Psoas muscle (tissue), 7 donors: ENCODE measurements at regions not wholly inside any gene's neighbourhood (a gene's known extent, or its start where the extent isn't known, plus 50 kb on each side); places are given as distances from the start of the nearest gene placed in this dataset.
"Not testable (repeated sequence)": the region's sequence is repeated elsewhere in the genome, so short reads cannot be mapped to it uniquely, and the experiment has no call there.

Experiments
- ATAC-seq, 4 donors: fragments of 200-7000 bp; cut with Tn5 transposase; one replicate each; pipeline ENCODE4 v1.9.1; 2020; ENCODE audit warnings: moderate library complexity in 3 of 4, mild to moderate bottlenecking in 2 of 4
- DNase-seq, 2 donors: peaks; one replicate each; pipeline ENCODE4 v3.0.0-alpha.2; 2020
- H3K27ac ChIP-seq: fragments of 200-600 bp; one replicate; pipeline ENCODE4 v1.8.0; 2022
- H3K27me3 ChIP-seq, 3 donors: fragments of 200-600 bp in 1 of 3; one replicate each; pipeline versions ENCODE4 v1.6.1 to v1.8.0; 2013 to 2022; ENCODE audit warnings: low read length in 2 of 3, mild to moderate bottlenecking in 2 of 3, moderate library complexity in 1 of 3; ENCODE audit not compliant: insufficient read depth in 3 of 3
- H3K36me3 ChIP-seq, 2 donors: fragments of 200-600 bp in 1 of 2; one replicate each; pipeline versions ENCODE4 v1.6.1 to v1.8.0; 2013 to 2022; ENCODE audit warnings: low read depth in 1 of 2, mild to moderate bottlenecking in 1 of 2, moderate library complexity in 1 of 2; ENCODE audit not compliant: insufficient read depth in 1 of 2
- H3K4me1 ChIP-seq: fragments of 200-600 bp; one replicate; pipeline ENCODE4 v1.8.0; 2022
- H3K4me3 ChIP-seq: fragments of 200-600 bp; one replicate; pipeline ENCODE4 v1.8.0; 2022; ENCODE audit warnings: mild to moderate bottlenecking
- H3K9me3 ChIP-seq: fragments of 200-600 bp; one replicate; pipeline ENCODE4 v1.8.0; 2022
- WGBS, 3 donors: extraction: QIAGEN DNeasy Blood & Tissue Kit; methylation state at CpG; one replicate each; pipeline versions ENCODE4 v1.1.6 to v1.1.7; 2013; 5-methylcytosine and 5-hydroxymethylcytosine counted together
- intact Hi-C, 2 donors: fragments of 100-400 bp; cut with DNase I; formaldehyde crosslinking; loops; one replicate each; pipeline versions ENCODE4 v1.11.0 to v1.14.2; 2022
- TF ChIP-seq, protein P1 (sequence below): fragments of 200-600 bp; IDR thresholded peaks from one replicate; pipeline ENCODE4 v1.8.0; 2022; ENCODE audit warnings: antibody characterized with exemption
- donor health status: healthy with polysubstance abuse.
- donor health status: DM: no; HTN: no; CAD: no; lungs with moderate emphysema.
- donor health status: Bipolar disorder and iron deficiency.
- donor health status: healthy.
- donor health status: DM: yes; HTN: yes; CAD: no.
- donor health status: DM: no; HTN: no; CAD: no.
- donor health status: DM: yes; HTN: yes; CAD: no.

DNA sequence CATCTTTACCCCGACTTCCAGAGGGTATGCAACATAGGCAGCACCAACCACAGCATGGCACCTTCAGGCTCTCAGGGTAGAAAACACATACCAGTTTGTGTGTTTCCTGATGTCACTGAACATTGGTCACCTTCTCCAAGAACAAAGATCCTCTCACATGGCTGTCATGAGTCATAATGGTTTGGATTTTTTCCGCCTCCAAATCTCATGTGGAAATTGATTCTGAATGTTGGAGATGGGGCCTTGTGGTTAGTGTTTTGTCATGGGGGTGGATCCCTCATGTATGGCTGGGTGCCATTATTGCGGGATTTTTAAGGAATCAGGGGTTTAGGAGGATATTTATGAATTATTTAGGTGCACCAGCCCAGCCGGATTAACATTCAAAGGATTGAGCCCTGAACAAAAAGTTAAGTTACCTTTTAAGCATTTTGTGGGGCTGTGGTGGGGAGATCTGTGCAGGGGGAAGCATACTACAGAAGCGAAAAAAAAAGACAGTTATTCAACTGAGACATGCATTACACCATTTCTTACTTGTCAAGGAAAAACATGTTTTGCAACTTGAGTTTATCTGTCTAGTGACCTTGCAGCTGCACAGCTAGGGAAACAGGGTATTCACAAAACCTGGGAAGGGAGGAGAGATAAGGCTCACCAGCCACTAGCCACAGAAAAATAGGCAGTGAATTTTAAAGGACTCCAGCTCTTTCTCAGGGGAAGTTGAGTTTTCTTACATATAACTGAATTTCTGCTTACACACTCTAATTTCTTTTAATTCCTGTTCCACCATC lies 774.1 kb upstream of the AUTS2 start:
- H3K27me3 ChIP-seq = no peaks in the 10 kb centered on the region
- no peaks in the 10 kb centered on the region for H3K4me1 ChIP-seq
- DNase-seq (no peak), ATAC-seq (no peak)
- no peaks in the 10 kb centered on the region for H3K9me3 ChIP-seq
- TF ChIP-seq, protein P1, sequence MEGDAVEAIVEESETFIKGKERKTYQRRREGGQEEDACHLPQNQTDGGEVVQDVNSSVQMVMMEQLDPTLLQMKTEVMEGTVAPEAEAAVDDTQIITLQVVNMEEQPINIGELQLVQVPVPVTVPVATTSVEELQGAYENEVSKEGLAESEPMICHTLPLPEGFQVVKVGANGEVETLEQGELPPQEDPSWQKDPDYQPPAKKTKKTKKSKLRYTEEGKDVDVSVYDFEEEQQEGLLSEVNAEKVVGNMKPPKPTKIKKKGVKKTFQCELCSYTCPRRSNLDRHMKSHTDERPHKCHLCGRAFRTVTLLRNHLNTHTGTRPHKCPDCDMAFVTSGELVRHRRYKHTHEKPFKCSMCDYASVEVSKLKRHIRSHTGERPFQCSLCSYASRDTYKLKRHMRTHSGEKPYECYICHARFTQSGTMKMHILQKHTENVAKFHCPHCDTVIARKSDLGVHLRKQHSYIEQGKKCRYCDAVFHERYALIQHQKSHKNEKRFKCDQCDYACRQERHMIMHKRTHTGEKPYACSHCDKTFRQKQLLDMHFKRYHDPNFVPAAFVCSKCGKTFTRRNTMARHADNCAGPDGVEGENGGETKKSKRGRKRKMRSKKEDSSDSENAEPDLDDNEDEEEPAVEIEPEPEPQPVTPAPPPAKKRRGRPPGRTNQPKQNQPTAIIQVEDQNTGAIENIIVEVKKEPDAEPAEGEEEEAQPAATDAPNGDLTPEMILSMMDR = no peak
- H3K36me3 ChIP-seq = no peaks in the 10 kb centered on the region
- H3K27ac ChIP-seq = no peak overlapping the region
- intact Hi-C loops = no loop called here
- H3K4me3 ChIP-seq = no peak overlapping the region
- WGBS, 3 donors = 86 to 88% (median 87%) methylated on average over 5 of the region's 5 CpGs

DNA sequence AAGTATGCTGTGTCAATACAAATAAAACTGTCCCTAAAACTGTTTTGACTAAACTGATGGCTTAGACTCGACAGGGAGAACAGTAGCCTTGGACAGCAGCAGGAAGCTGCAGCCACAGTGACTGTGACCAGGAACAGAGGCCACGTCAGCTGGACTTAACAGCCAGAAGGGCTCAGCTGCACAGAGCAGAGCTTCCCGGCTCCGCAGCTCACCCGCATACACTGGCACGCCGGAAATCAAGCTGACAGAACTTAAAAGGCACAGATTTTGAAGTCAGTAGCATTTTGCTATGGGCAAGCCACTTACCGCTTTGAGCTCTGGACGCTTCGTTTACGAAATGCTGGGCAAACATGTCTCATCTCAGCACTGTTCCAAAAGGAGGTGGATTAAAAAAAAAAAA lies 769.7 kb upstream of the AUTS2 start:
- DNase-seq (no peak), ATAC-seq (no peak)
- 56 to 60% (median 59%) methylated on average over 11 of the region's 11 CpGs for WGBS, 3 donors
- H3K4me3 ChIP-seq = no peak overlapping the region
- H3K4me1 ChIP-seq = no peaks in the 10 kb centered on the region
- TF ChIP-seq, protein P1 = no peak
- H3K36me3 ChIP-seq = no peaks in the 10 kb centered on the region
- intact Hi-C loops = no loop called here
- H3K9me3 ChIP-seq = no peaks in the 10 kb centered on the region
- H3K27ac ChIP-seq = no peak overlapping the region
- no peaks in the 10 kb centered on the region for H3K27me3 ChIP-seq

DNA sequence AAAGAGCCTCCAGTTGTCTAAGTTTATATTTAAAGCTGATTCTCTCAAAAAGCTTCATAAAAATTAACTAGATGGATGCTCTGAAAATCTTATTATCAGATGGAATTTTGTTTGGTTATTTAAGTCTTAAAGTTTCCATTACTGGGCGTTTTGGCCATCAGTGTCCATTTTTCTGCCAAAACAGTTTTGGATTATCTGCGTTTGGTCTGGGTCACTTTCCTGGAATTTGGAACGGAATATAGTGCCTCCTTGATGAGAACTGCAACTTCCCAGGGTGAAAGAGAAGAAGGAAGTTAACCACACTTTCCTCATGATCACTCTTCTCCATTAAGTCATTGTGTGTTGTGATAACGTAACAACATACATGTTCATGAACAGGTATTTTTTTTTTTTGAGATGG lies 764.9 kb upstream of the AUTS2 start:
- H3K27ac ChIP-seq = no peak overlapping the region
- no peaks in the 10 kb centered on the region for H3K27me3 ChIP-seq
- H3K36me3 ChIP-seq = no peaks in the 10 kb centered on the region
- H3K9me3 ChIP-seq = no peaks in the 10 kb centered on the region
- H3K4me3 ChIP-seq = no peak overlapping the region
- 26 to 42% (median 31%) methylated on average over 4 of the region's 4 CpGs for WGBS, 3 donors
- TF ChIP-seq, protein P1 = no peak
- DNase-seq (no peak), ATAC-seq (no peak)
- no peaks in the 10 kb centered on the region for H3K4me1 ChIP-seq
- intact Hi-C loops = no loop called here

DNA sequence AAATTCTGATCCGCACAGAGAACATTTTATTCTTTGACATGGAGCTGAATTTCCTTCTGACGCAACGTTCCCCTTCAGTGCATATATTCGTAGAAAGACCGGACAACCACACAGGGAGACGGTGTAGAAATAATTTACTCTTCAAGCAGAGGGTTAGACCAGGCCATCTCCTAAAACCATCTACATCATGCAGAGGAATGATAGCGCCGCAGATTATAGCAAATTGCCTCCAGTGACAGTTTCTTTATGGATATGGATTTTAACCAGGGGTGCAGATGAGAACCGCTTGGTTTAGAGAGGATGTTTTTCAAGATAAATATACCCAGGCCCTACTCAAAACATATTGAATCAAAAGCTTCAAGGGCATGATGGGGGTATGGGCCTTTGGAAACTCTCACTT lies 759.3 kb upstream of the AUTS2 start:
- H3K4me3 ChIP-seq = no peak overlapping the region
- WGBS, 3 donors = 93 to 98% (median 94%) methylated on average over 9 of the region's 9 CpGs
- no peak overlapping the region for H3K27ac ChIP-seq
- H3K36me3 ChIP-seq = no peaks in the 10 kb centered on the region
- no peak for ATAC-seq
- no peak for DNase-seq
- H3K4me1 ChIP-seq = no peaks in the 10 kb centered on the region
- H3K9me3 ChIP-seq = no peaks in the 10 kb centered on the region
- no peaks in the 10 kb centered on the region for H3K27me3 ChIP-seq
- intact Hi-C loops = no loop called here
- TF ChIP-seq, protein P1 = no peak

DNA sequence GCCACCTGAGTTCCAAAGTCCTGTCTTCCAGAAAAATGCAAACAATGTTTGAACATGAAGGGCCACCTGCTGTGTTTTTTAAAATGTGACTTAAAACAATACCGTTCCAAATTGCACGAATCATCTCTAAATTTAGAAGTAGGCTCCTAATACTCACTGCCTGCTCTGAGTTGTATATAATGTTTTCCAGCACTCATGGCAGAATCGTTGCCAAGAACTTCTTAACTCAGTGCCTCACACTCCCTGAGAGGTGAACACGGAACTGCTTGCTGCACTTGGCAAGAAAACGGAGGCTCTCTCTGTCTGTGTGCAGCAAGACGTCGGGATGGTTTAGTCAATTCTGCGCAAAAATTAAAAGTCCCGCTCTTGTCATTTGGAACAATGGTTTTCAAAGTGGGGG lies 757.3 kb upstream of the AUTS2 start:
- H3K4me3 ChIP-seq = no peak overlapping the region
- ATAC-seq (no peak), DNase-seq (no peak)
- H3K4me1 ChIP-seq = no peaks in the 10 kb centered on the region
- 45 to 49% (median 48%) methylated on average over 9 of the region's 9 CpGs for WGBS, 3 donors
- H3K9me3 ChIP-seq = no peaks in the 10 kb centered on the region
- no peak overlapping the region for H3K27ac ChIP-seq
- no peaks in the 10 kb centered on the region for H3K36me3 ChIP-seq
- TF ChIP-seq, protein P1 = no peak
- H3K27me3 ChIP-seq = no peaks in the 10 kb centered on the region
- intact Hi-C loops = no loop called here

DNA sequence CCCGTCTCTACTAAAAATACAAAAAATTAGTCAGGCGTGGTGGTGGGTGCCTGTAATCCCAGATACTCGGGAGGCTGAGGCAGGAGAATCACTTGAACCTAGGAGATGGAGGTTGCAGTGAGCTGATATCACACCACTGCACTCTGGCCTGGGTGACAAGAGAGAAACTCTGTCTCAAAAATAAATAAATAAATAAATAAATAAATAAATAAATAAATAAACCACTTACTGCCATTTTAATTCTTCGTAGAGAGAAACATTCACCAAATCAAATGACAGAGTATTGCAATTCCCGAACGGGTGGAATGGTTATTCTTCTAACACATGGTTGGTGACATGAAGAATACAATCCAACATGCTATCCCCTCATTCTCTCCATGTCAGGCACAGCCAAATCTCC lies 754.3 kb upstream of the AUTS2 start:
- H3K4me3 ChIP-seq, H3K36me3 ChIP-seq, DNase-seq, H3K27ac ChIP-seq, ATAC-seq, H3K9me3 ChIP-seq, H3K27me3 ChIP-seq, H3K4me1 ChIP-seq, intact Hi-C loops: not testable (repeated sequence)
- 89 to 92% (median 90%) methylated on average over 6 of the region's 6 CpGs for WGBS, 3 donors
